Gastrocnemius medialis (tissue), 4 donors: ENCODE measurements at regions not wholly inside any gene's neighbourhood (a gene's known extent, or its start where the extent isn't known, plus 50 kb on each side); places are given as distances from the start of the nearest gene placed in this dataset.

ENCODE experiments used
- POLR2A ChIP-seq, 2 donors: fragments of 450-650 bp; IDR thresholded peaks; one replicate each; pipeline ENCODE4 v1.6.1; 2017; ENCODE audit warnings: antibody characterized with exemption in 2 of 2, mild to moderate bottlenecking in 2 of 2, moderate library complexity in 2 of 2
- TF ChIP-seq, protein P1 (sequence below), 5 experiments: fragments of 450-650 bp in 3 of 5; fragments of 200-600 bp in 2 of 5; sonication (generic) in 2 of 5; IDR thresholded peaks in 4 of 5; conservative IDR thresholded peaks in 1 of 5; 1 replicate in 4 of 5; 2 replicates in 1 of 5; pipeline ENCODE4 v1.5.1; 2016 to 2019; ENCODE audit warnings: antibody characterized with exemption in 5 of 5, mild to moderate bottlenecking in 3 of 5, moderate library complexity in 3 of 5

DNA sequence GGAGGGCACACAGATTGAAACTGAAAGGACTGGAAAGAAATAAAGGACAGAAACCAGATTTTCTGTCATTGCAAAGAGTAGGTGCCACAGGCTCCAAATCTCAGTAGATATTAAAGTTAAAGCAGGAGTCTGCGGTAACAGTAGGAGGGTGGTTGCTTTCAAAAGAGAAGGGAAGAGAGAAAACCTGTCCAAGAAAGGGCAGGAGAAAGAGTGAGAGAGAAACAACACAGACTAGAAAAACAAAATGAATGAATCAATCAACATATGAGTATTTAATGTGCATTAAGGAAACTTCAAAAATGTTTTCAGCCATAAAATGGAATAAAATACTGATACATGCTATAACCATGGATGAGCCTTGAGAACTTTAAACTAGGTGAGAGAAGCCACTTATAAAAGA, 143.1 kb upstream of the CTAGE1 start:
- TF ChIP-seq, protein P1, sequence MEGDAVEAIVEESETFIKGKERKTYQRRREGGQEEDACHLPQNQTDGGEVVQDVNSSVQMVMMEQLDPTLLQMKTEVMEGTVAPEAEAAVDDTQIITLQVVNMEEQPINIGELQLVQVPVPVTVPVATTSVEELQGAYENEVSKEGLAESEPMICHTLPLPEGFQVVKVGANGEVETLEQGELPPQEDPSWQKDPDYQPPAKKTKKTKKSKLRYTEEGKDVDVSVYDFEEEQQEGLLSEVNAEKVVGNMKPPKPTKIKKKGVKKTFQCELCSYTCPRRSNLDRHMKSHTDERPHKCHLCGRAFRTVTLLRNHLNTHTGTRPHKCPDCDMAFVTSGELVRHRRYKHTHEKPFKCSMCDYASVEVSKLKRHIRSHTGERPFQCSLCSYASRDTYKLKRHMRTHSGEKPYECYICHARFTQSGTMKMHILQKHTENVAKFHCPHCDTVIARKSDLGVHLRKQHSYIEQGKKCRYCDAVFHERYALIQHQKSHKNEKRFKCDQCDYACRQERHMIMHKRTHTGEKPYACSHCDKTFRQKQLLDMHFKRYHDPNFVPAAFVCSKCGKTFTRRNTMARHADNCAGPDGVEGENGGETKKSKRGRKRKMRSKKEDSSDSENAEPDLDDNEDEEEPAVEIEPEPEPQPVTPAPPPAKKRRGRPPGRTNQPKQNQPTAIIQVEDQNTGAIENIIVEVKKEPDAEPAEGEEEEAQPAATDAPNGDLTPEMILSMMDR (IDR thresholded peaks at IDR 0.05 in 4 of 5, conservative IDR thresholded peaks at IDR 0.05 in 1 of 5) = no peak
- no peak for TF ChIP-seq POLR2A (IDR thresholded peaks at IDR 0.05)
